ENCODE measurements at regions not wholly inside any gene's neighbourhood (a gene's known extent, or its start where the extent isn't known, plus 50 kb on each side); places are given as distances from the start of the nearest gene placed in this dataset.

GRCh38 chr2:15750433-15750814 is 158.8 kb downstream of the DDX1 start:
- TF ChIP-seq NR3C1 (IDR thresholded peaks at IDR 0.05) (no peak), CTCF (IDR thresholded peaks at IDR 0.05) (no peak), EP300 (IDR thresholded peaks at IDR 0.05) (no peak), HOXB5 (CRISPR knock-in tag; IDR thresholded peaks at IDR 0.05) (no peak), POLR2A (IDR thresholded peaks at IDR 0.05; ENCODE audit: low read length) (no peak)

Measured in A549 (cell line).